ENCODE measurements at regions not wholly inside any gene's neighbourhood (a gene's known extent, or its start where the extent isn't known, plus 50 kb on each side); places are given as distances from the start of the nearest gene placed in this dataset.

DNA sequence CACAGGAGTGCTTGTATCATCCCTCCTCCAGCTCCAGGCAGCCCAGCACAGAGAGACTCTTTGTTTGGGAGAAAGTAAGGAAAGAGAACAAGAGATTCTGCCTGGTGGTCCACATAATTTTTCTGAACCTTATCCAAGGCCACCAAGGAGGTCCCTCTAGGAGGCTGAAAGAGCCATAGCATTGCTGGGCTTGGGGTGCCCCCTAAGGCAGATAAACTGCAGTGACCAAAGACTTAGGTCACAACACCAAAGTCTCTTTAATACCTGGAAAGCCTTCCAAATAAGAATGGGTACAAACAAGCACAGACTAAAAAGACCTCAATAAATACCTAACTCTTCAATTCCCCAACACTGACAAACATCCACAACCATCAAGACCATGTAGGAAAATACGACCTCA lies 310.2 kb upstream of the PPP2R3A start:
- TF ChIP-seq, protein P1, sequence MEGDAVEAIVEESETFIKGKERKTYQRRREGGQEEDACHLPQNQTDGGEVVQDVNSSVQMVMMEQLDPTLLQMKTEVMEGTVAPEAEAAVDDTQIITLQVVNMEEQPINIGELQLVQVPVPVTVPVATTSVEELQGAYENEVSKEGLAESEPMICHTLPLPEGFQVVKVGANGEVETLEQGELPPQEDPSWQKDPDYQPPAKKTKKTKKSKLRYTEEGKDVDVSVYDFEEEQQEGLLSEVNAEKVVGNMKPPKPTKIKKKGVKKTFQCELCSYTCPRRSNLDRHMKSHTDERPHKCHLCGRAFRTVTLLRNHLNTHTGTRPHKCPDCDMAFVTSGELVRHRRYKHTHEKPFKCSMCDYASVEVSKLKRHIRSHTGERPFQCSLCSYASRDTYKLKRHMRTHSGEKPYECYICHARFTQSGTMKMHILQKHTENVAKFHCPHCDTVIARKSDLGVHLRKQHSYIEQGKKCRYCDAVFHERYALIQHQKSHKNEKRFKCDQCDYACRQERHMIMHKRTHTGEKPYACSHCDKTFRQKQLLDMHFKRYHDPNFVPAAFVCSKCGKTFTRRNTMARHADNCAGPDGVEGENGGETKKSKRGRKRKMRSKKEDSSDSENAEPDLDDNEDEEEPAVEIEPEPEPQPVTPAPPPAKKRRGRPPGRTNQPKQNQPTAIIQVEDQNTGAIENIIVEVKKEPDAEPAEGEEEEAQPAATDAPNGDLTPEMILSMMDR (IDR thresholded peaks at IDR 0.05; ENCODE audit: low read depth, low read length, missing input control): no peak
- TF ChIP-seq, protein P2, sequence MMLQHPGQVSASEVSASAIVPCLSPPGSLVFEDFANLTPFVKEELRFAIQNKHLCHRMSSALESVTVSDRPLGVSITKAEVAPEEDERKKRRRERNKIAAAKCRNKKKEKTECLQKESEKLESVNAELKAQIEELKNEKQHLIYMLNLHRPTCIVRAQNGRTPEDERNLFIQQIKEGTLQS (IDR thresholded peaks at IDR 0.05): no peak
- TF ChIP-seq SP1 (IDR thresholded peaks at IDR 0.05): no peak
- no peak for TF ChIP-seq RAD21 (IDR thresholded peaks at IDR 0.05)
- no peak for TF ChIP-seq YY1 (IDR thresholded peaks at IDR 0.05)
- TF ChIP-seq, protein P3, sequence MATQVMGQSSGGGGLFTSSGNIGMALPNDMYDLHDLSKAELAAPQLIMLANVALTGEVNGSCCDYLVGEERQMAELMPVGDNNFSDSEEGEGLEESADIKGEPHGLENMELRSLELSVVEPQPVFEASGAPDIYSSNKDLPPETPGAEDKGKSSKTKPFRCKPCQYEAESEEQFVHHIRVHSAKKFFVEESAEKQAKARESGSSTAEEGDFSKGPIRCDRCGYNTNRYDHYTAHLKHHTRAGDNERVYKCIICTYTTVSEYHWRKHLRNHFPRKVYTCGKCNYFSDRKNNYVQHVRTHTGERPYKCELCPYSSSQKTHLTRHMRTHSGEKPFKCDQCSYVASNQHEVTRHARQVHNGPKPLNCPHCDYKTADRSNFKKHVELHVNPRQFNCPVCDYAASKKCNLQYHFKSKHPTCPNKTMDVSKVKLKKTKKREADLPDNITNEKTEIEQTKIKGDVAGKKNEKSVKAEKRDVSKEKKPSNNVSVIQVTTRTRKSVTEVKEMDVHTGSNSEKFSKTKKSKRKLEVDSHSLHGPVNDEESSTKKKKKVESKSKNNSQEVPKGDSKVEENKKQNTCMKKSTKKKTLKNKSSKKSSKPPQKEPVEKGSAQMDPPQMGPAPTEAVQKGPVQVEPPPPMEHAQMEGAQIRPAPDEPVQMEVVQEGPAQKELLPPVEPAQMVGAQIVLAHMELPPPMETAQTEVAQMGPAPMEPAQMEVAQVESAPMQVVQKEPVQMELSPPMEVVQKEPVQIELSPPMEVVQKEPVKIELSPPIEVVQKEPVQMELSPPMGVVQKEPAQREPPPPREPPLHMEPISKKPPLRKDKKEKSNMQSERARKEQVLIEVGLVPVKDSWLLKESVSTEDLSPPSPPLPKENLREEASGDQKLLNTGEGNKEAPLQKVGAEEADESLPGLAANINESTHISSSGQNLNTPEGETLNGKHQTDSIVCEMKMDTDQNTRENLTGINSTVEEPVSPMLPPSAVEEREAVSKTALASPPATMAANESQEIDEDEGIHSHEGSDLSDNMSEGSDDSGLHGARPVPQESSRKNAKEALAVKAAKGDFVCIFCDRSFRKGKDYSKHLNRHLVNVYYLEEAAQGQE (IDR thresholded peaks at IDR 0.05): no peak
- no peak for TF ChIP-seq EGR1 (IDR thresholded peaks at IDR 0.05; ENCODE audit: low read depth in 2 of 2)
- no peak for TF ChIP-seq GABPA (IDR thresholded peaks at IDR 0.05 in 1 of 2, conservative IDR thresholded peaks at IDR 0.05 in 1 of 2)

Measured in liver (tissue), 3 donors.